Neural progenitor cell (in vitro differentiated cells): ENCODE measurements at regions not wholly inside any gene's neighbourhood (a gene's known extent, or its start where the extent isn't known, plus 50 kb on each side); places are given as distances from the start of the nearest gene placed in this dataset.

Experiments used
- EZH2phosphoT487 ChIP-seq: fragments of 200-600 bp; sonication (generic); IDR thresholded peaks from 2 replicates; pipeline ENCODE4 v1.6.1; 2017; ENCODE audit warnings: antibody characterized with exemption
- TF ChIP-seq, protein P1 (sequence below): fragments of 200-600 bp; sonication (generic); IDR thresholded peaks from 2 replicates; pipeline ENCODE4 v1.5.1; 2017; ENCODE audit warnings: antibody characterized with exemption, mild to moderate bottlenecking

DNA sequence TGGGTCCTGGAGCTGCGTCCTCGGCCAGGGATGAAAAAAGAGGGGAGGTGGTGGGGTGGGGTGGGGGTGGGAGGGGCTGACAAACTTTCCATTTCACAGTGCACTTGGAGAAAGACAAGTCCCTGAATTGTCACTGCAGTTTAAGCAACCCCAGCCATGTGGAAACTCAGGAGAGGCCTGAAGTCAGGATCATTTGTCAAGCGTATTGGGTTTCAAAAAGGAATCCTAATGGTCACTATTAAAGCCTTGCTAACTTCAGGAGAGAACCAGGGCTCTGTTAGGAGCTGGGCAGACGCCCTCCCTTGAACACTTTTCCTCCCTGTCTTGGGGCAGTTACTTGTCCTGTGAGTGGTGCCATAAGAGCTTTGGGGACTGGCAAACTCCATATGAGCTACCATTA, 159.9 kb downstream of the FNDC1 start:
- TF ChIP-seq, protein P1, sequence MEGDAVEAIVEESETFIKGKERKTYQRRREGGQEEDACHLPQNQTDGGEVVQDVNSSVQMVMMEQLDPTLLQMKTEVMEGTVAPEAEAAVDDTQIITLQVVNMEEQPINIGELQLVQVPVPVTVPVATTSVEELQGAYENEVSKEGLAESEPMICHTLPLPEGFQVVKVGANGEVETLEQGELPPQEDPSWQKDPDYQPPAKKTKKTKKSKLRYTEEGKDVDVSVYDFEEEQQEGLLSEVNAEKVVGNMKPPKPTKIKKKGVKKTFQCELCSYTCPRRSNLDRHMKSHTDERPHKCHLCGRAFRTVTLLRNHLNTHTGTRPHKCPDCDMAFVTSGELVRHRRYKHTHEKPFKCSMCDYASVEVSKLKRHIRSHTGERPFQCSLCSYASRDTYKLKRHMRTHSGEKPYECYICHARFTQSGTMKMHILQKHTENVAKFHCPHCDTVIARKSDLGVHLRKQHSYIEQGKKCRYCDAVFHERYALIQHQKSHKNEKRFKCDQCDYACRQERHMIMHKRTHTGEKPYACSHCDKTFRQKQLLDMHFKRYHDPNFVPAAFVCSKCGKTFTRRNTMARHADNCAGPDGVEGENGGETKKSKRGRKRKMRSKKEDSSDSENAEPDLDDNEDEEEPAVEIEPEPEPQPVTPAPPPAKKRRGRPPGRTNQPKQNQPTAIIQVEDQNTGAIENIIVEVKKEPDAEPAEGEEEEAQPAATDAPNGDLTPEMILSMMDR, result no peak
- no peak for TF ChIP-seq EZH2phosphoT487
